NCI-H748 (cell line): ENCODE measurements at regions not wholly inside any gene's neighbourhood (a gene's known extent, or its start where the extent isn't known, plus 50 kb on each side); places are given as distances from the start of the nearest gene placed in this dataset.

Experiments used
- DNase-seq: peaks from one replicate; lab custom pipeline; 2025; ENCODE audit not compliant: unreplicated experiment; lab: John Stamatoyannopoulos, UW

DNA sequence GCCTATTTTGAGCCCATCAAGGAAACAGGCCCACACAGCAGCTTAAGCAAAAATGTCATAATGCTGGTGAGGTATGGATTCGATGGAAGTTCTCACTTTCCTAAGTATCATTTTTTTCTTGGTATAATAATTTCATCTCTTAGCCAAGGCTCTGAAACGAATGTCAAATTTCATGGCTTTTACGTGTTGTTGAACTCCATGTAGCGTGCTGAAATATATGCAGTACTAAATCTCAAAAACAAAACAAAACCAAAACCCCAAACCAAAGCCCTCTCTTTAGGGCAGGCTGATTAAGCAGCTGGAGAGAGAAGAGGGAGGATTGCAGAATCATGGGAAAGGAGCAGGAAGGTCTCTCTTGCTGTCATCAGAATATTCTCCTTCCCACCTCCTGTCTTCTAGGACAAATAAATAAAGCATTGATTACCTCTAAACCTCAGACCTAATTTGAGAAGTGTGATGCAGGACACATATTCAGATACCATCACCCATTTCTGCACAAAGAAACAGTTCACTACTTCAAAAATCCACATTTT, 58.3 kb downstream of the TMEM174 start:
- DNase-seq = no peak

DNA sequence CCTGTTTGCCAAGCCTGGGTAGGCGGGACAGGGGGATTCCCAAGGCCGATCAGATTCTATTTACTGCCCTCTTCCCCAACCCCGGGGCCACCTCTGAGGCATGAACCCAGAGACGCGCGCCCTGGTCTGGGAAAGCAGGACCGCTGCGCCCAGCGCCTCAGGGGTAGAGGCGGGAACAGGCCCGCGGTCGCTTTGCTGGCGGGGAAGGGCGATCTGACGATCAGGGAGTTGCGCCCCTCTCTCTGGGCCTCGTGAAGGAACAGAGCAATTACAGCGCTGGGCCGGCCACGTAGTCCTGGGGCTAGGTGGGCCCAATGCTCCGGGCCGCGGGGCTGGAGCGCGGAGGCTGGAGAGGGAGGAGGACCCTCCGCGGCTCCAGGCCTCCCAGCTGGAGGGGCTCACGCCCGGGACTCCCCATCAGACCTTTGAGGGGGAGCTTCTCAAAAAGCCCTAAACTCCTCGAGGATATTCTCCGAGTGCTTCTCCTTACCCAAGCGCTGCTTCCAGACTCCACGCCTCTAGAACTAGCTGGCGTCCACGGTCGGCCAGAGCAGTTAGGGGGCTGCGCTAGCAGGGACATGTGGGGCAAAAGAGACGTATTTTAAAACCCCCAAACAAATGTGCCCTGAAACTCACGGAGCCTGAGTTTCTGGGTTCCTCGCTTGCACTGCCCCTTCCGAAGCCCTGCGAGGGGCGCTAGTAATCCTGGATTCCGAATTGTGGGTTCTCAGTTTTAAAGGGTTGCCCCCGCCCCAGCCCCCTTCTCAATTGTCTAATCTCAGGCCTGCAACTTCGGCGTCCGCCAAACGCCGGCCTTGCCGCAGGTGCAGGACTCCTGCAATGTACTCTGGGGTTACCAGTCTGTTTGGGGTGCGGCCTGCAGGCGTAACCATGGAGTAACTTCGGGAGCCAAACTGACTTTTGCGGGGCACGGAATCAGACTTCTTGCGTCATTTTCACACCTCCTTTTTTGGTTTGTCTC, 57.6 kb downstream of the TMEM174 start:
- DNase-seq = no peak

DNA sequence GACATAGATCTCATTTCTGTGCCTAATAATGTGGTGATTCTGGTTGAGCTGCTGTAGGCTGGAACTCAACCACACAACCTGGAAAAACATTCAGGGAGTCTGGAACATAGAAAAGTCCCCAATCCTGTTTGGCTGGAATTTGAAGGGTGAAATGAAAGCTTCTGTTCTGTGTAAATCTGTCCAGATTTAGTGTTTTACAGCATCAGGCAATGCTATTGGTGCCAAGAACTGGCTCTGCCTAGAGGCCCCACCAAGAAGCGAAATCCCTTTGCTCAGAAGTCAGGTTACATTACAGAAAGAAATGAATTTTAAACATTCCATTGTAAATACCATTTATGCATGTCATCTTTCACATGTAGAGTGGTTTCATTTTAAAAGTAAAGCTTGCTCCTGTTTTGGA, 56.3 kb downstream of the TMEM174 start:
- no peak for DNase-seq

DNA sequence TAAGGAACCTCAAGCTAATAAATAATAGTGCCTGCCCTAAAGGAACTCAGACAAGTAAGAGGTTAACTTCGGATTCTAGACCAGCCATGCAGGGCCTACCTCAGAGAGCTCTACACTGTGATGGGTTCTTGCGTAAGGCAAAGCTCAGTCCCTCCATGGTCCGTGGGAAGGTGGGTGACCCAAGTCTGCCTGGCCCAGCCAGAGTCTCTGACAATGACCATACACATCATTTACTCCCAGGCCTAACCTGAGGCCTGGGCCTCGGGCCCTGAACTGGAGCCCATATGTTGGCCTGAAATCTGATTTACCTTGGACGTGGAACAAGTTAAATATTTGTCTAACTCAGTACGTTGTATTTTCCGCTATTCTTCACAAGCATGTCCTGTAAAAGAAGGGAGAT, 55.1 kb downstream of the TMEM174 start:
- DNase-seq = no peak
